K562 (cell line): ENCODE measurements at regions not wholly inside any gene's neighbourhood (a gene's known extent, or its start where the extent isn't known, plus 50 kb on each side); places are given as distances from the start of the nearest gene placed in this dataset.

ENCODE experiments used
- CBX3 ChIP-seq, 2 experiments: IDR thresholded peaks; 1 replicate in 1 of 2; 2 replicates in 1 of 2; pipeline ENCODE4 v1.6.1; 2012; ENCODE audit warnings: inconsistent platforms in 2 of 2, low read length in 2 of 2, borderline replicate concordance in 1 of 2, control low read depth in 1 of 2
- FOXJ2 ChIP-seq: fragments of 200-800 bp; sonication (Bioruptor generic); IDR thresholded peaks from 2 replicates; pipeline ENCODE4 v1.6.1; 2016; ENCODE audit warnings: missing genetic modification characterization, missing compliant biosample characterization
- MAFK ChIP-seq: IDR thresholded peaks from 2 replicates; pipeline ENCODE4 v1.6.1; 2011; ENCODE audit warnings: low read length, improper control_type of control experiment
- RNF2 ChIP-seq: sonication (generic); IDR thresholded peaks from 2 replicates; pipeline ENCODE4 v1.6.1; 2016
- SIX5 ChIP-seq, 2 experiments: IDR thresholded peaks; 2 replicates each; pipeline ENCODE4 v1.6.1; 2011; ENCODE audit warnings: low read length in 2 of 2, borderline replicate concordance in 1 of 2, low read depth in 1 of 2, mild to moderate bottlenecking in 1 of 2, moderate library complexity in 1 of 2; ENCODE audit not compliant: insufficient read depth in 1 of 2
- ZNF134 ChIP-seq: fragments of 250-450 bp; sonication (Bioruptor Pico); conservative IDR thresholded peaks from 2 replicates; pipeline ENCODE4 v1.4.0; 2020
- ZNF224 ChIP-seq: sonication (generic); formaldehyde crosslinking; IDR thresholded peaks from 2 replicates; pipeline ENCODE4 v1.8.0; 2022; ENCODE audit warnings: mild to moderate bottlenecking, missing genetic modification reagents
- ZNF699 ChIP-seq: fragments of 250-450 bp; sonication (Bioruptor Pico); IDR thresholded peaks from 2 replicates; pipeline ENCODE4 v1.8.0; 2021; ENCODE audit warnings: mild to moderate bottlenecking, moderate library complexity; ENCODE audit not compliant: insufficient replicate concordance
- TF ChIP-seq, protein P1 (sequence below), 2 experiments: IDR thresholded peaks; 2 replicates each; pipeline ENCODE4 v1.6.1; 2012; ENCODE audit warnings: improper control_type of control experiment in 2 of 2, low read depth in 2 of 2, low read length in 2 of 2, borderline replicate concordance in 1 of 2
- TF ChIP-seq, protein P2 (sequence below): fragments of 450-650 bp; IDR thresholded peaks from 2 replicates; pipeline ENCODE4 v1.7.1; 2018; ENCODE audit warnings: mild to moderate bottlenecking, low read depth; ENCODE audit not compliant: partially characterized antibody
- TF ChIP-seq, protein P3 (sequence below): sonication (generic); formaldehyde crosslinking; IDR thresholded peaks from 2 replicates; pipeline ENCODE4 v1.5.0; 2020; ENCODE audit warnings: missing genetic modification reagents
- TF ChIP-seq, protein P4 (sequence below), 2 experiments: fragments of 450-650 bp in 1 of 2; sonication (generic) in 1 of 2; formaldehyde crosslinking; conservative IDR thresholded peaks; 2 replicates each; pipeline versions ENCODE4 v1.4.0 to v1.8.1; 2020 to 2022; ENCODE audit warnings: mild to moderate bottlenecking in 1 of 2, missing genetic modification reagents in 1 of 2

DNA sequence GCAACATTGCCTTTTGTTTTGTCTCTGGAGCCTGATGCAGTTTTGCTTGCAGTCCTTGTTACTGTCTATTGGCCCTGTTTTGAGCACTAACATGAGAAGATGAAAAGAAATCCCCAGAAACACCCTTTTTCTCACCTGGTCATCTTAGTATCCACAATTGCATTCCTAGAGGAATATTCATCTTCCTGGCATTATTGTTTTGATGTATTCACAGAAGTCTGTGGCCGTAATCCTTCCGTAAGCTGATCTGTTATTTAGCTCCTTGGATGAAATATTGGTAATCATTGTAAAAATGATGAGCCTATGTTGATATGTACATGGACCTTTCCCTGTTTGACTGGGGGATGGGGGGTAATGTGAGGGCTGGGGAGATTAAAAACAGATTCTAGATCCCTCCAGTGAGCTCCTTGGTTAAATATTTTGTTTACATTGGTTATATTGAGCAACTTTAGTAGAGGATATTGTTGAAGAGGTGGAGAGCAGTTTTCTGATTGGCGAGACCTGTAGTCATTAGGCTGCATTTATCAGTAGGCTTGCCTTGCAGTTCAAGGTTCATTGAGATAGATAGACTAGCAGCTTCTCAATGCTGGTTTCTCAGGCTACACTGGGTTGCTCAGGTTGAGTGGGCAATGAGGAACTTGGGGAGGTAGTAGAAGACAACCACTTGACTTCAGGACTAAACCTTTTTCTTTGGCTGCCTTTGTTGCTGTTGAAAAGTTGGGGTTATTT is 117.5 kb downstream of the MACIR start (continued):
- TF ChIP-seq, protein P1, sequence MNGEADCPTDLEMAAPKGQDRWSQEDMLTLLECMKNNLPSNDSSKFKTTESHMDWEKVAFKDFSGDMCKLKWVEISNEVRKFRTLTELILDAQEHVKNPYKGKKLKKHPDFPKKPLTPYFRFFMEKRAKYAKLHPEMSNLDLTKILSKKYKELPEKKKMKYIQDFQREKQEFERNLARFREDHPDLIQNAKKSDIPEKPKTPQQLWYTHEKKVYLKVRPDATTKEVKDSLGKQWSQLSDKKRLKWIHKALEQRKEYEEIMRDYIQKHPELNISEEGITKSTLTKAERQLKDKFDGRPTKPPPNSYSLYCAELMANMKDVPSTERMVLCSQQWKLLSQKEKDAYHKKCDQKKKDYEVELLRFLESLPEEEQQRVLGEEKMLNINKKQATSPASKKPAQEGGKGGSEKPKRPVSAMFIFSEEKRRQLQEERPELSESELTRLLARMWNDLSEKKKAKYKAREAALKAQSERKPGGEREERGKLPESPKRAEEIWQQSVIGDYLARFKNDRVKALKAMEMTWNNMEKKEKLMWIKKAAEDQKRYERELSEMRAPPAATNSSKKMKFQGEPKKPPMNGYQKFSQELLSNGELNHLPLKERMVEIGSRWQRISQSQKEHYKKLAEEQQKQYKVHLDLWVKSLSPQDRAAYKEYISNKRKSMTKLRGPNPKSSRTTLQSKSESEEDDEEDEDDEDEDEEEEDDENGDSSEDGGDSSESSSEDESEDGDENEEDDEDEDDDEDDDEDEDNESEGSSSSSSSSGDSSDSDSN (IDR thresholded peaks at IDR 0.05; ENCODE audit: borderline replicate concordance in 1 of 2, low read depth in 2 of 2, low read length in 2 of 2), result no peak
- no peak for TF ChIP-seq ZNF224 (CRISPR knock-in tag)
- no peak for TF ChIP-seq ZNF699 (CRISPR knock-in tag)
- TF ChIP-seq, protein P2, sequence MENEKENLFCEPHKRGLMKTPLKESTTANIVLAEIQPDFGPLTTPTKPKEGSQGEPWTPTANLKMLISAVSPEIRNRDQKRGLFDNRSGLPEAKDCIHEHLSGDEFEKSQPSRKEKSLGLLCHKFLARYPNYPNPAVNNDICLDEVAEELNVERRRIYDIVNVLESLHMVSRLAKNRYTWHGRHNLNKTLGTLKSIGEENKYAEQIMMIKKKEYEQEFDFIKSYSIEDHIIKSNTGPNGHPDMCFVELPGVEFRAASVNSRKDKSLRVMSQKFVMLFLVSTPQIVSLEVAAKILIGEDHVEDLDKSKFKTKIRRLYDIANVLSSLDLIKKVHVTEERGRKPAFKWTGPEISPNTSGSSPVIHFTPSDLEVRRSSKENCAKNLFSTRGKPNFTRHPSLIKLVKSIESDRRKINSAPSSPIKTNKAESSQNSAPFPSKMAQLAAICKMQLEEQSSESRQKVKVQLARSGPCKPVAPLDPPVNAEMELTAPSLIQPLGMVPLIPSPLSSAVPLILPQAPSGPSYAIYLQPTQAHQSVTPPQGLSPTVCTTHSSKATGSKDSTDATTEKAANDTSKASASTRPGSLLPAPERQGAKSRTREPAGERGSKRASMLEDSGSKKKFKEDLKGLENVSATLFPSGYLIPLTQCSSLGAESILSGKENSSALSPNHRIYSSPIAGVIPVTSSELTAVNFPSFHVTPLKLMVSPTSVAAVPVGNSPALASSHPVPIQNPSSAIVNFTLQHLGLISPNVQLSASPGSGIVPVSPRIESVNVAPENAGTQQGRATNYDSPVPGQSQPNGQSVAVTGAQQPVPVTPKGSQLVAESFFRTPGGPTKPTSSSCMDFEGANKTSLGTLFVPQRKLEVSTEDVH, result no peak
- TF ChIP-seq MAFK, result no peak
- no peak for TF ChIP-seq RNF2
- TF ChIP-seq, protein P3, sequence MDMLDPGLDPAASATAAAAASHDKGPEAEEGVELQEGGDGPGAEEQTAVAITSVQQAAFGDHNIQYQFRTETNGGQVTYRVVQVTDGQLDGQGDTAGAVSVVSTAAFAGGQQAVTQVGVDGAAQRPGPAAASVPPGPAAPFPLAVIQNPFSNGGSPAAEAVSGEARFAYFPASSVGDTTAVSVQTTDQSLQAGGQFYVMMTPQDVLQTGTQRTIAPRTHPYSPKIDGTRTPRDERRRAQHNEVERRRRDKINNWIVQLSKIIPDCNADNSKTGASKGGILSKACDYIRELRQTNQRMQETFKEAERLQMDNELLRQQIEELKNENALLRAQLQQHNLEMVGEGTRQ (CRISPR knock-in tag), result no peak
- TF ChIP-seq ZNF134, result no peak
- no peak for TF ChIP-seq CBX3 (IDR thresholded peaks at IDR 0.05; ENCODE audit: borderline replicate concordance in 1 of 2, low read length in 2 of 2)
- no peak for TF ChIP-seq SIX5 (IDR thresholded peaks at IDR 0.05; ENCODE audit: borderline replicate concordance in 1 of 2, insufficient read depth in 1 of 2, low read depth in 1 of 2, low read length in 2 of 2)
- TF ChIP-seq, protein P4, sequence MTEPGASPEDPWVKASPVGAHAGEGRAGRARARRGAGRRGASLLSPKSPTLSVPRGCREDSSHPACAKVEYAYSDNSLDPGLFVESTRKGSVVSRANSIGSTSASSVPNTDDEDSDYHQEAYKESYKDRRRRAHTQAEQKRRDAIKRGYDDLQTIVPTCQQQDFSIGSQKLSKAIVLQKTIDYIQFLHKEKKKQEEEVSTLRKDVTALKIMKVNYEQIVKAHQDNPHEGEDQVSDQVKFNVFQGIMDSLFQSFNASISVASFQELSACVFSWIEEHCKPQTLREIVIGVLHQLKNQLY (CRISPR knock-in tag; conservative IDR thresholded peaks at IDR 0.05), result no peak
- no peak for TF ChIP-seq FOXJ2
